WTC11 (cell line): ENCODE measurements at regions not wholly inside any gene's neighbourhood (a gene's known extent, or its start where the extent isn't known, plus 50 kb on each side); places are given as distances from the start of the nearest gene placed in this dataset.

ENCODE experiments used
- ATAC-seq: fragments of 200-7000 bp; cut with Tn5 transposase; 2 replicates; pipeline ENCODE4 v1.10.0; 2021; ENCODE audit warnings: mild to moderate bottlenecking, moderate library complexity
- CTCF ChIA-PET: fragments of 300-600 bp; sonication (Branson Sonifier 250); formaldehyde crosslinking; loops from one replicate; lab custom pipeline; 2021; ENCODE audit warnings: antibody characterized with exemption; lab: Charles Lee
- POLR2A ChIA-PET: fragments of 350-600 bp; sonication (Branson Sonifier 250); formaldehyde crosslinking; loops from one replicate; lab custom pipeline; 2021; ENCODE audit warnings: antibody characterized with exemption; lab: Charles Lee
- DNase-seq: peaks from one replicate; pipeline ENCODE4 v3.0.0; 2021; ENCODE audit warnings: low spot score
- H3K27ac Mint-ChIP-seq: 2 replicates; pipeline ENCODE4 v1.8.0; 2021; ENCODE audit warnings: mixed read lengths
- H3K27me3 Mint-ChIP-seq: 2 replicates; pipeline ENCODE4 v1.8.0; 2021; ENCODE audit warnings: low read depth, mild to moderate bottlenecking, moderate library complexity, mixed read lengths
- H3K36me3 Mint-ChIP-seq: 2 replicates; pipeline ENCODE4 v1.8.0; 2021; ENCODE audit warnings: mixed read lengths
- H3K4me1 Mint-ChIP-seq: 2 replicates; pipeline ENCODE4 v1.8.0; 2022; ENCODE audit warnings: mixed read lengths
- H3K4me3 Mint-ChIP-seq: 2 replicates; pipeline ENCODE4 v1.8.0; 2021; ENCODE audit warnings: mild to moderate bottlenecking, moderate library complexity, mixed read lengths
- H3K9me3 Mint-ChIP-seq: 2 replicates; pipeline ENCODE4 v1.8.0; 2021; ENCODE audit warnings: mixed read lengths
- ATF2 ChIP-seq: sonication (generic); formaldehyde crosslinking; IDR thresholded peaks from 2 replicates; pipeline ENCODE4 v1.8.1; 2022; ENCODE audit warnings: low read depth, missing genetic modification reagents, borderline replicate concordance
- CBFB ChIP-seq: sonication (generic); formaldehyde crosslinking; IDR thresholded peaks from 2 replicates; pipeline ENCODE4 v1.8.1; 2022; ENCODE audit warnings: mild to moderate bottlenecking, low read depth, missing genetic modification reagents
- CDX4 ChIP-seq: fragments of 250-450 bp; sonication (Bioruptor Pico); IDR thresholded peaks from 2 replicates; pipeline ENCODE4 v1.9.0; 2021; ENCODE audit warnings: moderate library complexity, mild to moderate bottlenecking, inconsistent platforms, borderline replicate concordance
- CREB1 ChIP-seq: sonication (generic); formaldehyde crosslinking; IDR thresholded peaks from 2 replicates; pipeline ENCODE4 v1.8.0; 2023; ENCODE audit warnings: mild to moderate bottlenecking, missing genetic modification reagents
- E2F5 ChIP-seq: sonication (generic); formaldehyde crosslinking; IDR thresholded peaks from 2 replicates; pipeline ENCODE4 v1.8.1; 2022; ENCODE audit warnings: mild to moderate bottlenecking, moderate library complexity, missing genetic modification reagents
- ESRRA ChIP-seq: sonication (generic); formaldehyde crosslinking; IDR thresholded peaks from 2 replicates; pipeline ENCODE4 v1.8.1; 2022; ENCODE audit warnings: mild to moderate bottlenecking, missing genetic modification reagents, borderline replicate concordance
- FOXP1 ChIP-seq: sonication (generic); formaldehyde crosslinking; IDR thresholded peaks from 2 replicates; pipeline ENCODE4 v1.8.0; 2022; ENCODE audit warnings: missing genetic modification reagents, mild to moderate bottlenecking, moderate library complexity, borderline replicate concordance
- HMGA2 ChIP-seq: fragments of 250-450 bp; sonication (Bioruptor Pico); IDR thresholded peaks from 2 replicates; pipeline ENCODE4 v1.4.0; 2021; ENCODE audit warnings: mild to moderate bottlenecking, moderate library complexity
- KAT7 ChIP-seq: sonication (generic); formaldehyde crosslinking; IDR thresholded peaks from 2 replicates; pipeline ENCODE4 v1.8.1; 2023; ENCODE audit warnings: missing genetic modification reagents, mild to moderate bottlenecking, borderline replicate concordance
- NR2C2 ChIP-seq: sonication (generic); formaldehyde crosslinking; IDR thresholded peaks from 2 replicates; pipeline ENCODE4 v1.8.0; 2022; ENCODE audit warnings: mild to moderate bottlenecking, missing genetic modification reagents
- PREB ChIP-seq: sonication (generic); formaldehyde crosslinking; IDR thresholded peaks from 2 replicates; pipeline ENCODE4 v1.8.1; 2022; ENCODE audit warnings: mild to moderate bottlenecking, missing genetic modification reagents, moderate library complexity, borderline replicate concordance
- PRRX2 ChIP-seq: fragments of 250-450 bp; sonication (Bioruptor Pico); IDR thresholded peaks from 2 replicates; pipeline ENCODE4 v1.8.0; 2021; ENCODE audit warnings: mild to moderate bottlenecking
- SP1 ChIP-seq: sonication (generic); formaldehyde crosslinking; conservative IDR thresholded peaks from 2 replicates; pipeline ENCODE4 v1.8.1; 2022; ENCODE audit warnings: missing genetic modification reagents
- ZNF138 ChIP-seq: sonication (generic); formaldehyde crosslinking; conservative IDR thresholded peaks from 2 replicates; pipeline ENCODE4 v1.8.1; 2022; ENCODE audit warnings: mild to moderate bottlenecking, moderate library complexity, missing genetic modification reagents
- ZNF416 ChIP-seq: fragments of 250-450 bp; sonication (Bioruptor Pico); IDR thresholded peaks from 2 replicates; pipeline ENCODE4 v1.9.0; 2021; ENCODE audit warnings: mild to moderate bottlenecking, inconsistent platforms
- ZNF512 ChIP-seq: sonication (generic); formaldehyde crosslinking; IDR thresholded peaks from 2 replicates; pipeline ENCODE4 v1.8.1; 2022; ENCODE audit warnings: missing genetic modification reagents, borderline replicate concordance
- ZNF532 ChIP-seq: fragments of 250-450 bp; sonication (Bioruptor Pico); IDR thresholded peaks from 2 replicates; pipeline ENCODE4 v1.9.0; 2021; ENCODE audit warnings: mild to moderate bottlenecking, borderline replicate concordance
- ZNF671 ChIP-seq: fragments of 250-450 bp; sonication (Bioruptor Pico); IDR thresholded peaks from 2 replicates; pipeline ENCODE4 v1.8.0; 2021; ENCODE audit warnings: mild to moderate bottlenecking
- ZSCAN18 ChIP-seq: fragments of 250-450 bp; sonication (Bioruptor Pico); IDR thresholded peaks from 2 replicates; pipeline ENCODE4 v2.1.2; 2022; ENCODE audit warnings: mild to moderate bottlenecking, moderate library complexity

- Mint-ChIP-seq H3K9me3 (peaks cover 17% of the 10 kb centered on the region), H3K27me3 (no peaks in the 10 kb centered on the region), H3K4me3 (no peak overlapping the region), H3K4me1 (peaks cover 8% of the 10 kb centered on the region), H3K36me3 (no peaks in the 10 kb centered on the region), H3K27ac (no peak overlapping the region)
- ChIA-PET POLR2A (no interaction called here), CTCF (no interaction called here)
- ATAC-seq (no peak), DNase-seq (no peak)
- TF ChIP-seq KAT7 (CRISPR knock-in tag) (no peak), NR2C2 (CRISPR knock-in tag) (no peak), E2F5 (CRISPR knock-in tag) (no peak), ZNF512 (CRISPR knock-in tag) (no peak), ZNF416 (CRISPR knock-in tag) (no peak), HMGA2 (no peak), CBFB (CRISPR knock-in tag) (no peak), ATF2 (CRISPR knock-in tag) (no peak), ZNF138 (CRISPR knock-in tag) (no peak), ZNF532 (CRISPR knock-in tag) (no peak), CREB1 (CRISPR knock-in tag) (no peak), ZNF671 (CRISPR knock-in tag) (no peak), ZSCAN18 (CRISPR knock-in tag) (no peak), PREB (CRISPR knock-in tag) (no peak), ESRRA (CRISPR knock-in tag) (no peak), SP1 (CRISPR knock-in tag) (no peak), CDX4 (CRISPR knock-in tag) (no peak), FOXP1 (CRISPR knock-in tag) (no peak), PRRX2 (CRISPR knock-in tag) (no peak)
Observed at GRCh38 chr5:1975898-1976765, 93.4 kb upstream of the IRX4 start.
